Common myeloid progenitor, CD34-positive (primary cell): ENCODE measurements at regions not wholly inside any gene's neighbourhood (a gene's known extent, or its start where the extent isn't known, plus 50 kb on each side); places are given as distances from the start of the nearest gene placed in this dataset.
"Not testable (repeated sequence)": the region's sequence is repeated elsewhere in the genome, so short reads cannot be mapped to it uniquely, and the experiment has no call there.

Experiments used
- CTCF ChIA-PET: fragments of 350-600 bp; sonication (Branson Sonifier 250); formaldehyde crosslinking; loops from one replicate; lab custom pipeline; 2021; ENCODE audit warnings: antibody characterized with exemption; lab: Charles Lee
- POLR2A ChIA-PET: fragments of 350-600 bp; sonication (Branson Sonifier 250); formaldehyde crosslinking; loops from one replicate; lab custom pipeline; 2021; ENCODE audit warnings: antibody characterized with exemption; lab: Charles Lee
- DNase-seq, 3 donors: peaks; one replicate each; pipeline versions ENCODE4 v3.0.0 to v3.0.0-alpha.2; 2013
- H3K27ac ChIP-seq, 2 experiments: 1 replicate in 1 of 2; 2 replicates in 1 of 2; pipeline ENCODE4 v1.7.0; 2013; ENCODE audit warnings: inconsistent platforms in 2 of 2, low read length in 2 of 2, mild to moderate bottlenecking in 2 of 2, low read depth in 1 of 2, moderate library complexity in 1 of 2; ENCODE audit not compliant: severe bottlenecking in 2 of 2, insufficient read depth in 1 of 2, poor library complexity in 1 of 2
- H3K27me3 ChIP-seq, 5 experiments: replicated peaks in 2 of 5; 1 replicate in 3 of 5; 2 replicates in 2 of 5; pipeline versions ENCODE4 v1.6.1 to v1.7.0; 2013; ENCODE audit warnings: low read length in 4 of 5, mild to moderate bottlenecking in 2 of 5, moderate library complexity in 2 of 5, inconsistent platforms in 1 of 5; ENCODE audit not compliant: insufficient read depth in 5 of 5, control insufficient read depth in 4 of 5
- H3K36me3 ChIP-seq, 4 experiments: 1 replicate in 2 of 4; 2 replicates in 2 of 4; pipeline versions ENCODE4 v1.6.1 to v1.7.0; 2013; ENCODE audit warnings: low read length in 3 of 4, control low read depth in 1 of 4, mild to moderate bottlenecking in 1 of 4; ENCODE audit not compliant: control insufficient read depth in 4 of 4, insufficient read depth in 4 of 4
- H3K4me1 ChIP-seq, 4 experiments: 1 replicate in 3 of 4; 2 replicates in 1 of 4; pipeline versions ENCODE4 v1.6.1 to v1.7.1; 2013; ENCODE audit warnings: low read length in 3 of 4, mild to moderate bottlenecking in 3 of 4, control low read depth in 1 of 4, inconsistent platforms in 1 of 4, moderate library complexity in 1 of 4; ENCODE audit not compliant: control insufficient read depth in 4 of 4, insufficient read depth in 4 of 4; ENCODE audit errors: control extremely low read depth in 1 of 4
- H3K4me3 ChIP-seq, 7 experiments: 1 replicate in 4 of 7; 2 replicates in 3 of 7; pipeline versions ENCODE4 v1.5.1 to v1.7.0; 2013; ENCODE audit warnings: mild to moderate bottlenecking in 7 of 7, low read length in 6 of 7, moderate library complexity in 6 of 7, inconsistent platforms in 2 of 7, low read depth in 2 of 7, control low read depth in 1 of 7; ENCODE audit not compliant: insufficient read depth in 4 of 7, control insufficient read depth in 1 of 7; ENCODE audit errors: extremely low read depth in 1 of 7
- H3K9me3 ChIP-seq, 5 experiments: 1 replicate in 4 of 5; 2 replicates in 1 of 5; pipeline versions ENCODE4 v1.6.1 to v1.7.1; 2013; ENCODE audit warnings: low read length in 4 of 5, mild to moderate bottlenecking in 2 of 5, inconsistent platforms in 1 of 5, low read depth in 1 of 5, moderate library complexity in 1 of 5; ENCODE audit not compliant: control insufficient read depth in 4 of 5, insufficient read depth in 2 of 5; ENCODE audit errors: control extremely low read depth in 1 of 5
- WGBS: methylation state at CpG from one replicate; pipeline ENCODE4 v1.1.5; 2013; ENCODE audit not compliant: insufficient coverage; 5-methylcytosine and 5-hydroxymethylcytosine counted together

DNA sequence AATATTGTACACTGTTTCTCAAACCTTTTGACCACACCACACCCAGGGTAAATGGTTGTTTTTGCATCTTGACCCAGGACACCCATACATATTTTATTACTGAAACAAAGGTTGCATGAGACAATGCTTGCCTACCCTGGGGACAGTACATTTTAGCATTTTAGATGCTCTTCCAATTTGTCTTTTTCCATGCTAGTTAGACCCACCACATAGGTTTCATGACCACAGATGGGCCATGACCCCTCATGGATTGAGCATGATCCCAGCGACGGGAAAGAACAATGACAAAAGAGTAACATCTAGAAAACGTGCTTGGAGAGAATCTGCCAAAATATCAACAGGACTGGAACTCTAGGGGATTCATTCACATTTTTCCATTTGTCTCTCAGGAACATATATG is 161.0 kb upstream of the PFN2 start:
- ChIA-PET POLR2A (no interaction called here), CTCF (interaction anchor here (0.5 to 0.6 kb wide), 2 partner anchors 54 to 98 kb away, joined by 3 to 6 read pairs; no protein-coding TSS in a partner anchor)
- DNase-seq, result no peak
- 90% methylated on average over 2 of the region's 3 CpGs for WGBS
- H3K27ac ChIP-seq, result no peak overlapping the region
- H3K4me1 ChIP-seq, result no peaks in the 10 kb centered on the region
- H3K4me3 ChIP-seq, result no peak overlapping the region
- H3K9me3 ChIP-seq, result no peaks in the 10 kb centered on the region
- no peaks in the 10 kb centered on the region for H3K27me3 ChIP-seq
- no peaks in the 10 kb centered on the region for H3K36me3 ChIP-seq

DNA sequence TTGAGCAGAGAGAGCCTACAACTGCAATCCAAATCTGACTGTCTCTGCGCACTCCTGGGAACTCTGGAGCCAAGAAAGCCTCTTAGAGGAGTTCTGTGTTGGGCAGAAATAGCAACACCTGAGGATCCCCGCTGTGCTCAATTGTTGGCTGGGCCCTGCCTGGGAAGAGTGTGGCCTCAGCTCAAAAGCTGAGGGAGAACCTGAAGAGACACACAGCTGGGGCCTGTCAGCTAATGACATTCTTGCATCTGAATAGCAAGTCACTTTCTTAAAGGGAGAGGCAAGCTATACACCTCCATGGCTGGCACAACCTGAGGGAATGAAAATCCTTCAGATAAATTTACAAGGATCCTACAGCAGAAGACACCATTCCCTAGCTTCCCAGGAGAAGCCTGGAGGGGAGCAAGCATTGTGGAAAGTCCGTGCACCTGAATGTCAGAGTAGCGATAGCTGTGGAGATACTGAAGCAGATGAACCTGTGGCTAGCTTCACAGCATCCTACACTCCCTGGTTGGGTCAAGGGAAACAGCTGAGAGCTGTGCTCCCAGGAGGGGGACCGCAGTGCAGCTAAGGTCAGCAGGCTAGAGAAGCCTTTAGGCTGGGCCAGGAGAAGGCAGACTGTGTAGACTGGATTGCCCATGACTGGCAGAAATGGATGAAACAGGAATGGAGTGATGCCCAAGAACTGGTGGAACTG is 159.9 kb upstream of the PFN2 start:
- Histone ChIP-seq H3K4me3 (no peak overlapping the region), H3K36me3 (no peaks in the 10 kb centered on the region), H3K4me1 (no peaks in the 10 kb centered on the region), H3K9me3 (no peaks in the 10 kb centered on the region), H3K27me3 (peaks cover 0 to 2% (median 0%) of the 10 kb centered on the region in 5 experiments), H3K27ac (no peak overlapping the region)
- POLR2A ChIA-PET, result no interaction called here
- CTCF ChIA-PET, result no interaction called here
- 95% methylated on average over 5 of the region's 5 CpGs for WGBS
- no peak for DNase-seq

DNA sequence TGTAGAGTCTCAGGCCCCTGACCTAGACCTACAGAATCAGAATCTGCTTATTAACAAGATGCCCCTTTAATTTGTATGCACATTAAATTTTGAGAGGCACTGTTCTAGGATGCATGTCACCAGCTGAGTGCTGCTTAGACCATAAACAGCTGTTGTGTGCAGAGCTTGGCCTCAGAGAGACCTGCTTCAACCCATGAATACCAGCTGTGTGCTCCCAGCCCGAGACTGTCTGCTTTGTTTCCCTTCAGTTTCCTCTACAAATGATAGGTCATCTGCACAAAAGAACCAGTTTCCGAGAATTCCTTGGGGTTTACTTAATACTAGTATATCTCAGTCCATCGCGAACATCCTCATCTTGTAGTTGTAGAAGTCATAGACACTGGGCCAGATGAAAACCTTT is 158.5 kb upstream of the PFN2 start:
- Histone ChIP-seq H3K27ac (no peak overlapping the region), H3K36me3 (no peaks in the 10 kb centered on the region), H3K4me1 (no peaks in the 10 kb centered on the region), H3K27me3 (peaks cover 0 to 2% (median 0%) of the 10 kb centered on the region in 5 experiments), H3K4me3 (no peak overlapping the region), H3K9me3 (no peaks in the 10 kb centered on the region)
- 100% methylated on average over 2 of the region's 4 CpGs for whole genome bisulfite sequencing
- DNase-seq, result no peak
- ChIA-PET CTCF (no interaction called here), POLR2A (no interaction called here)

DNA sequence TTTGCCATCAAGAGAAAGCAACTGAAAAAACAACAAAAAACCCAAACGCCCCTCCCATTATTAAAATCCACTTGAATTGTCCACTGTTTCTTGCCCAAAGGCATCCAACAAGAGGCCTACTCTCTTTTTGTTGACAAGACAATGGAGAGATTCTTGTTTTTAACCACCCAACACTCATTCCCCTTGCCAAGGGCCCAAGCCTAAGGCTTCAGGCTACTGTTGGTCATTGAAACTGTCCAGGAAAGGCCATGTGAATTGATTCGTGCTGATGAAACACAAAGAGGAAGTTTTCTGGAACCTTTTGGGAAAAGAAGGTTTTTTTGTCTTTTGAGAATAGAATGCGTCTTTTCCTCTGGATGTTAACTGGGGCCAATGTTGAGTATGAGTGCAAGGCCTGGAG is 157.4 kb upstream of the PFN2 start:
- CTCF ChIA-PET, result no interaction called here
- no peaks in the 10 kb centered on the region for H3K36me3 ChIP-seq

DNA sequence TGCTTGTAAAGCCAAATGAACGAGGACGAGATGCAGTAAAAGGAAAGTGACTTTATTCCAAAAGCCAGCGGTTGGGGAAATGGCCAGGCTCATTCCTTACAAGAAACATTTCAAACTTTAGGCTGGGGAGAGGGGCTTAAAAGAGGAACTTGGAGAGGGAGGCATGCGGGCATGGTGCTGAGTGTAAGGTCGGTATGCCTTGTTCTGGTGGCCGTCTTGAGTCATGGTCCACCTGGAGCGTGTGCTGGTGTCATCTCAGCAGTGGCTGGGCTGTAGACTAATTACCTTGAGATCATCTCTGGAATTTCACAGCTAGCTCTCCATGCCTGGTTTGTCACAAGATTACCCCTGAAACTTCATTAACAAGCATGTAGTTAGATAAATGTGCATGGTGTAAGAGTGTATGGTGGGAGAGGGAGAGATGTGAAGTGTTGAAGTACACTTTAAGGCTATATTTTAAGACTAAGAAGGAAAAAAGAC is 156.4 kb upstream of the PFN2 start:
- Histone ChIP-seq H3K4me1 (no peaks in the 10 kb centered on the region), H3K9me3 (peaks cover 0 to 4% (median 3%) of the 10 kb centered on the region in 5 experiments), H3K27me3 (peaks cover 0 to 2% (median 0%) of the 10 kb centered on the region in 5 experiments), H3K4me3 (no peak overlapping the region), H3K36me3 (no peaks in the 10 kb centered on the region), H3K27ac (no peak overlapping the region)
- ChIA-PET POLR2A (no interaction called here), CTCF (interaction anchor here (1.0 kb wide), 1 partner anchor 160 kb away, joined by 3 read pairs; no protein-coding TSS in a partner anchor)
- no peak for DNase-seq
- WGBS, result 100% methylated on average over 5 of the region's 7 CpGs

More for the DNA sequence above, 157.4 kb upstream of the PFN2 start:
- H3K9me3 ChIP-seq, result no peaks in the 10 kb centered on the region
- H3K27ac ChIP-seq, result no peak overlapping the region
- peaks cover 0 to 2% (median 0%) of the 10 kb centered on the region in 5 experiments for H3K27me3 ChIP-seq
- H3K4me1 ChIP-seq, result no peaks in the 10 kb centered on the region
- DNase-seq, result no peak
- 54% methylated on average over 3 of the region's 3 CpGs for WGBS
- POLR2A ChIA-PET, result no interaction called here
- no peak overlapping the region for H3K4me3 ChIP-seq

DNA sequence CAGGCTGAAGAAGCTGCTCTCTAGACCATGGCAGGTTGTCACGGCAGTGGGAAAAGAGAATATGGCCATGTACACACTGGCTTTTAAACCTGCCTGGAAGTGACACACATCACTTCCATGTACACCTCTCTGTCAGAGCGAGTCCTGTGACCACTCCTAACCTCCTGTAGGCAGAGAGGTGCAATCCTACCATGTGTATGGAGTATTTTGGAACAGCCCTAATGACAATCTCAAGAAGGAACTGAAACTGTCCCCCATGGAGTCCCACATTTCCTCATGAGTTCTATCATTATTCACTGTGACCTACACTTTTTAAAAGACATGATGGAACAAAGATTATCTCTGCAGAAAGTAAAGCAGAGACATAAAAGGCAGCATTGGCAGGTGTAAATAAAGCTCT is 153.4 kb upstream of the PFN2 start:
- peaks cover 0 to 4% (median 3%) of the 10 kb centered on the region in 5 experiments for H3K9me3 ChIP-seq
- no peak overlapping the region for H3K27ac ChIP-seq
- DNase-seq, result no peak
- ChIA-PET POLR2A (interaction anchor here (0.5 kb wide), 1 partner anchor 61 kb away, joined by 3 read pairs; no protein-coding TSS in a partner anchor), CTCF (no interaction called here)
- no peak overlapping the region for H3K4me3 ChIP-seq
- H3K36me3 ChIP-seq, result no peaks in the 10 kb centered on the region
- H3K4me1 ChIP-seq, result no peaks in the 10 kb centered on the region
- H3K27me3 ChIP-seq, result peaks cover 0 to 2% (median 0%) of the 10 kb centered on the region in 5 experiments
- 80% methylated on average over 1 of the region's 2 CpGs for WGBS

DNA sequence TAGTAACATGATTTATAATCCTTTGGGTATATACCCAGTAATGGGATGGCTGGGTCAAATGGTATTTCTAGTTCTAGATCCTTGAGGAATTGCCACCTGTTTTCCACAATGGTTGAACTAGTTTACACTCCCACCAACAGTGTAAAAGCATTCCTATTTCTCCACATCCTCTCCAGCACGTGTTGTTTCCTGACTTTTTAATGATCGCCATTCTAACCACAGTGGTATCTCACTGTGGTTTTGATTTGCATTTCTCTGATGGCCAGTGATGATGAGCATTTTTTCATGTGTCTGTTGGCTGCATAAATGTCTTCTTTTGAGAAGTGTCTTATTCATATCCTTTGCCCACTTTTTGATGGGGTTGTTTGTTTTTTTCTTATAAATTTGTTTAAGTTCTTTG is 152.6 kb upstream of the PFN2 start:
- DNase-seq, H3K4me3 ChIP-seq, POLR2A ChIA-PET, H3K27me3 ChIP-seq, CTCF ChIA-PET, H3K4me1 ChIP-seq, H3K27ac ChIP-seq, H3K9me3 ChIP-seq, H3K36me3 ChIP-seq: not testable (repeated sequence)
- no CpG with 5 or more reads among the region's 2 CpGs for WGBS
